Mesothelial cell of epicardium (in vitro differentiated cells): ENCODE measurements at regions not wholly inside any gene's neighbourhood (a gene's known extent, or its start where the extent isn't known, plus 50 kb on each side); places are given as distances from the start of the nearest gene placed in this dataset.

ENCODE experiments used
- DNase-seq, 2 experiments: peaks; one replicate each; pipeline ENCODE4 v3.0.0; 2021; ENCODE audit warnings: low spot score in 2 of 2; ENCODE audit not compliant: unreplicated experiment in 2 of 2
- H3K27ac Mint-ChIP-seq: 2 replicates; pipeline ENCODE4 v1.8.0; 2021; ENCODE audit warnings: mixed read lengths
- H3K27me3 Mint-ChIP-seq: 2 replicates; pipeline ENCODE4 v1.8.0; 2021; ENCODE audit warnings: low read depth, mixed read lengths
- H3K36me3 Mint-ChIP-seq: 2 replicates; pipeline ENCODE4 v1.8.0; 2021; ENCODE audit warnings: mixed read lengths
- H3K4me1 Mint-ChIP-seq: 2 replicates; pipeline ENCODE4 v1.8.0; 2021; ENCODE audit warnings: mixed read lengths
- H3K4me3 Mint-ChIP-seq: 2 replicates; pipeline ENCODE4 v1.8.0; 2021; ENCODE audit warnings: mild to moderate bottlenecking, moderate library complexity, mixed read lengths
- H3K9me3 Mint-ChIP-seq: 2 replicates; pipeline ENCODE4 v1.8.0; 2021; ENCODE audit warnings: mixed read lengths
- TF ChIP-seq, protein P1 (sequence below): fragments of 200-600 bp; sonication (generic); IDR thresholded peaks from one replicate; pipeline ENCODE4 v1.5.0; 2021; ENCODE audit warnings: antibody characterized with exemption; ENCODE audit not compliant: unreplicated experiment

- H3K4me3 Mint-ChIP-seq: no peak overlapping the region
- no peaks in the 10 kb centered on the region for H3K27me3 Mint-ChIP-seq
- H3K4me1 Mint-ChIP-seq: peaks cover 8% of the 10 kb centered on the region
- H3K36me3 Mint-ChIP-seq: no peaks in the 10 kb centered on the region
- peaks cover 11% of the 10 kb centered on the region for H3K9me3 Mint-ChIP-seq
- H3K27ac Mint-ChIP-seq: no peak overlapping the region
- TF ChIP-seq, protein P1, sequence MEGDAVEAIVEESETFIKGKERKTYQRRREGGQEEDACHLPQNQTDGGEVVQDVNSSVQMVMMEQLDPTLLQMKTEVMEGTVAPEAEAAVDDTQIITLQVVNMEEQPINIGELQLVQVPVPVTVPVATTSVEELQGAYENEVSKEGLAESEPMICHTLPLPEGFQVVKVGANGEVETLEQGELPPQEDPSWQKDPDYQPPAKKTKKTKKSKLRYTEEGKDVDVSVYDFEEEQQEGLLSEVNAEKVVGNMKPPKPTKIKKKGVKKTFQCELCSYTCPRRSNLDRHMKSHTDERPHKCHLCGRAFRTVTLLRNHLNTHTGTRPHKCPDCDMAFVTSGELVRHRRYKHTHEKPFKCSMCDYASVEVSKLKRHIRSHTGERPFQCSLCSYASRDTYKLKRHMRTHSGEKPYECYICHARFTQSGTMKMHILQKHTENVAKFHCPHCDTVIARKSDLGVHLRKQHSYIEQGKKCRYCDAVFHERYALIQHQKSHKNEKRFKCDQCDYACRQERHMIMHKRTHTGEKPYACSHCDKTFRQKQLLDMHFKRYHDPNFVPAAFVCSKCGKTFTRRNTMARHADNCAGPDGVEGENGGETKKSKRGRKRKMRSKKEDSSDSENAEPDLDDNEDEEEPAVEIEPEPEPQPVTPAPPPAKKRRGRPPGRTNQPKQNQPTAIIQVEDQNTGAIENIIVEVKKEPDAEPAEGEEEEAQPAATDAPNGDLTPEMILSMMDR: no peak
- DNase-seq: no peak
Measured at GRCh38 chr3:151611419-151611818, 122.3 kb upstream of the AADACL2 start.

- Mint-ChIP-seq H3K9me3 (peaks cover 11% of the 10 kb centered on the region), H3K36me3 (no peaks in the 10 kb centered on the region), H3K27me3 (no peaks in the 10 kb centered on the region), H3K4me3 (no peak overlapping the region), H3K4me1 (peaks cover 13% of the 10 kb centered on the region), H3K27ac (no peak overlapping the region)
- DNase-seq: no peak
- TF ChIP-seq, protein P1: no peak
Measured at GRCh38 chr3:151609491-151609890, 124.2 kb upstream of the AADACL2 start.

DNA sequence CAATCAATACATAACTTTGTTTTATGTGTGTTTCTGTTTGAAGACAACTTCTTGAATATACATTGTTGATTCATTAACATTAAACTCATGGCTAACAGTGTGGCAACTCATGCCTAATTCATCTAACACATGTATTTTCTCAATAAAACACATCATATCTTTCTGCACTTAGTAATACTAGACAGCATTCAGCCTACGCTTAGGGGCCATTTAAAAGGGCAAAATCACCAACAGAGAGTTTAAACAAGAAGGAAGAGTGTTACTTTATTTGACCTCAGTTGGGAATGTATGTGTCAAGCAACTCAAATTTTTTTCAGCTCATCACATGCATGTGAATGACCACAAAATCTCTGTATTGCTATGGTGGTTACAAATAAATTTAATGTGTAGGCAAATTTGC lies 128.8 kb upstream of the AADACL2 start:
- no peaks in the 10 kb centered on the region for H3K36me3 Mint-ChIP-seq
- no peak overlapping the region for H3K4me3 Mint-ChIP-seq
- TF ChIP-seq, protein P1: no peak
- H3K4me1 Mint-ChIP-seq: peaks cover 18% of the 10 kb centered on the region
- peak overlapping the region; percentile 22 for H3K27ac Mint-ChIP-seq
- H3K27me3 Mint-ChIP-seq: no peaks in the 10 kb centered on the region
- no peak for DNase-seq
- H3K9me3 Mint-ChIP-seq: peaks cover under 1% of the 10 kb centered on the region

DNA sequence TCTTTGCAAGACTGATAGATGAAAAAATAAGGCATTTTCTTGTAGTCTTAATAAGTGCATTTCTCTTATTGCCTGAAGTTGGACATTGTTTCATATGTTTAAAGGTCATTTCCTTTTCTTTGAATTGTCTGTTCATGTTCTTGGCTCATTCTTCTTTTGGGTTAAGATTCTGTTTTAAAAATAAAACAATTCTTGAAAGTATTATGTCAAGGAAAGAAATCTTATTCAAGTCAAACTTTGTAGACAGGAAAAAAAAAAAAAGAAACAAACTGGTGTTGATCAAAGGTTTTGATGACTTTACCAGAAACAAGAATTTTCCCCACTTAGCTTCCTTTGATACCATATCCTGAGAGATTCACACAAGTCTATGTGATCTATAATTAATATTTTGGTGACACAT lies 132.9 kb upstream of the AADACL2 start:
- TF ChIP-seq, protein P1: no peak
- no peaks in the 10 kb centered on the region for H3K9me3 Mint-ChIP-seq
- H3K27me3 Mint-ChIP-seq: no peaks in the 10 kb centered on the region
- H3K4me1 Mint-ChIP-seq: peaks cover 25% of the 10 kb centered on the region
- no peak for DNase-seq
- H3K4me3 Mint-ChIP-seq: no peak overlapping the region
- H3K36me3 Mint-ChIP-seq: no peaks in the 10 kb centered on the region
- no peak overlapping the region for H3K27ac Mint-ChIP-seq

DNA sequence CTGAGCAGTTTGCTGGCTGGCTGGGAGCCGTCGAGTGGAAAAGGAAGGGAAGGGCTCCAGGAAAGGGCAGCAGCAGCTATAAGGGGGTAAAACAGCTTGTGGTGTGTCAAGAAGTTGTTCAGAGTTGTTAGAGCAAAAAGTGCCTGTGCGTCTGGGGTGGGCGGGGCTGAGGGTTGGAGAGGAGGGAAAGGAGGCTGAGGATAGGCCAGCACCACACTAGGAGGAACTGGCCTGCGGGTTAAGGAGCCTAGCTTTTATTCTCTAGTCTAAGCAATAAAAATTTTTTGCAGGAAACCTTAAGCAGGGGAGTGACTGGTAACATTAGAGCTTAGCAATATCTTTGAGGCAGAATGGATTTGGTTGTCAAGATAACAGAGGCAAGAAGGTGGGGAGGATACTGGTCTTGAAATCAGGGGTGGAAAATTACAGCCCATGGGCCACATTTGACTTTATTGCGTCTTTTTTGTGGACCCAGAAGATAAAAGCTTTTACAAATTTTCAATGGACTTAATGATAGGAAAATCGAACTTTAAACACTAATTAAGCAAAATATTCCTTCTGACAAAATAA lies 134.5 kb upstream of the AADACL2 start:
- TF ChIP-seq, protein P1: no peak
- H3K9me3 Mint-ChIP-seq: no peaks in the 10 kb centered on the region
- no peak overlapping the region for H3K4me3 Mint-ChIP-seq
- no peak for DNase-seq
- H3K4me1 Mint-ChIP-seq: peaks cover 18% of the 10 kb centered on the region
- peak overlapping the region; percentile 74 for H3K27ac Mint-ChIP-seq
- no peaks in the 10 kb centered on the region for H3K27me3 Mint-ChIP-seq
- no peaks in the 10 kb centered on the region for H3K36me3 Mint-ChIP-seq

- no peaks in the 10 kb centered on the region for H3K36me3 Mint-ChIP-seq
- H3K4me1 Mint-ChIP-seq: peaks cover 15% of the 10 kb centered on the region
- no peaks in the 10 kb centered on the region for H3K9me3 Mint-ChIP-seq
- DNase-seq: no peak
- no peak overlapping the region for H3K27ac Mint-ChIP-seq
- no peaks in the 10 kb centered on the region for H3K27me3 Mint-ChIP-seq
- TF ChIP-seq, protein P1: no peak
- no peak overlapping the region for H3K4me3 Mint-ChIP-seq
Measured at GRCh38 chr3:151596940-151597339, 136.1 kb upstream of the IGSF10 start.
